HepG2 (cell line): ENCODE measurements at regions not wholly inside any gene's neighbourhood (a gene's known extent, or its start where the extent isn't known, plus 50 kb on each side); places are given as distances from the start of the nearest gene placed in this dataset.

ENCODE experiments used
- ATAC-seq: fragments of 200-7000 bp; cut with Tn5 transposase; 3 replicates; pipeline ENCODE4 v1.9.1; 2020; ENCODE audit warnings: mild to moderate bottlenecking, moderate library complexity
- BruUV-seq: library from RNA; stranded (reverse); fragments of 400-500 nt; replicated peaks from 2 replicates; lab custom pipeline; 2021; lab: Mats Ljungman, UMichigan
- CTCF ChIA-PET: fragments of 300-600 bp; formaldehyde crosslinking; extraction: SDS; loops from one replicate; lab custom pipeline; 2021; ENCODE audit warnings: low total read pairs, inconsistent platforms, low intra/inter-chr PET ratio; lab: Yijun Ruan, JAX
- POLR2A ChIA-PET: fragments of 350-600 bp; sonication (Branson Sonifier 250); formaldehyde crosslinking; loops from one replicate; lab custom pipeline; 2020; ENCODE audit warnings: antibody characterized with exemption, inconsistent platforms; lab: Yijun Ruan, JAX
- DNase-seq: peaks from one replicate; pipeline ENCODE4 v3.0.0-alpha.2; 2015; ENCODE audit warnings: low spot score
- FAIRE-seq: peaks from 3 replicates; lab custom pipeline; 2011; peaks lifted over from hg19 to GRCh38; lab: Jason Lieb, UNC
- H2AFZ ChIP-seq: one replicate; pipeline ENCODE4 v1.6.1; 2011; ENCODE audit warnings: low read length, inconsistent platforms
- H3K27ac ChIP-seq: fragments of 300-600 bp; 3 replicates; pipeline ENCODE4 v1.8.0; 2011; ENCODE audit warnings: mixed run types, mild to moderate bottlenecking, mixed read lengths, low read length, inconsistent platforms; ENCODE audit not compliant: insufficient read depth; ENCODE audit errors: extremely low read length
- H3K27me3 ChIP-seq, 2 experiments: fragments of 200-600 bp in 1 of 2; 2 replicates in 1 of 2; 3 replicates in 1 of 2; pipeline versions ENCODE4 v1.6.0 to v1.8.0; 2011; ENCODE audit warnings: low read length in 2 of 2, mild to moderate bottlenecking in 2 of 2, moderate library complexity in 2 of 2, inconsistent platforms in 1 of 2; ENCODE audit not compliant: insufficient read depth in 2 of 2, control insufficient read depth in 1 of 2
- H3K36me3 ChIP-seq, 2 experiments: fragments of 200-600 bp in 1 of 2; replicated peaks in 1 of 2; 2 replicates in 1 of 2; 3 replicates in 1 of 2; pipeline versions ENCODE4 v1.5.1 to v1.8.0; 2011; ENCODE audit warnings: low read length in 2 of 2, inconsistent platforms in 1 of 2; ENCODE audit not compliant: insufficient read depth in 2 of 2, control insufficient read depth in 1 of 2
- H3K4me1 ChIP-seq: 2 replicates; pipeline ENCODE4 v1.5.1; 2012; ENCODE audit warnings: low read length, inconsistent platforms; ENCODE audit not compliant: insufficient read depth
- H3K4me2 ChIP-seq: 2 replicates; pipeline ENCODE4 v1.6.0; 2011; ENCODE audit warnings: low read depth, low read length, inconsistent platforms
- H3K4me3 ChIP-seq, 3 experiments: fragments of 200-600 bp in 1 of 3; sonication (generic), shearing (Covaris generic) in 1 of 3; replicated peaks in 1 of 3; 2 replicates each; pipeline ENCODE4 v1.5.1; 2011 to 2016; ENCODE audit warnings: low read length in 3 of 3, inconsistent platforms in 2 of 3, low read depth in 2 of 3, mild to moderate bottlenecking in 2 of 3, control low read depth in 1 of 3, mixed read lengths in 1 of 3; ENCODE audit not compliant: insufficient read depth in 1 of 3
- H3K79me2 ChIP-seq: one replicate; pipeline ENCODE4 v1.6.1; 2011; ENCODE audit warnings: low read length, inconsistent platforms; ENCODE audit not compliant: insufficient read depth
- H3K9ac ChIP-seq: 2 replicates; pipeline ENCODE4 v1.6.0; 2011; ENCODE audit warnings: mild to moderate bottlenecking, low read depth, low read length, inconsistent platforms; ENCODE audit not compliant: insufficient read depth
- H3K9me3 ChIP-seq: 2 replicates; pipeline ENCODE4 v1.5.1; 2012; ENCODE audit warnings: mild to moderate bottlenecking, low read length
- H4K20me1 ChIP-seq: 2 replicates; pipeline ENCODE4 v1.6.0; 2011; ENCODE audit warnings: inconsistent platforms, mild to moderate bottlenecking, low read length, moderate library complexity; ENCODE audit not compliant: insufficient read depth
- AKAP8 ChIP-seq: sonication (generic); formaldehyde crosslinking; IDR thresholded peaks from 2 replicates; pipeline ENCODE4 v1.5.1; 2020; ENCODE audit warnings: mild to moderate bottlenecking, missing genetic modification reagents
- ATM ChIP-seq: fragments of 450-650 bp; IDR thresholded peaks from 2 replicates; pipeline ENCODE4 v1.7.1; 2017; ENCODE audit warnings: mild to moderate bottlenecking, borderline replicate concordance
- EHMT2 ChIP-seq: fragments of 200-600 bp; sonication (generic); IDR thresholded peaks from 2 replicates; pipeline ENCODE4 v1.7.0; 2017; ENCODE audit warnings: antibody characterized with exemption, low read depth, low read length, borderline replicate concordance
- HINFP ChIP-seq: sonication (generic); formaldehyde crosslinking; IDR thresholded peaks from 2 replicates; pipeline ENCODE4 v1.4.0; 2020; ENCODE audit warnings: low read depth, mild to moderate bottlenecking, missing genetic modification reagents
- KAT8 ChIP-seq: IDR thresholded peaks from 2 replicates; pipeline ENCODE4 v1.6.1; 2016; ENCODE audit warnings: missing genetic modification reagents, missing compliant biosample characterization
- MAFF ChIP-seq: IDR thresholded peaks from 2 replicates; pipeline ENCODE4 v1.6.1; 2011; ENCODE audit warnings: low read depth, low read length, improper control_type of control experiment
- MYC ChIP-seq: sonication (generic); formaldehyde crosslinking; IDR thresholded peaks from 2 replicates; pipeline ENCODE4 v1.9.0; 2021; ENCODE audit warnings: missing genetic modification reagents, borderline replicate concordance
- NAIF1 ChIP-seq: sonication (generic); formaldehyde crosslinking; IDR thresholded peaks from 2 replicates; pipeline ENCODE4 v1.5.0; 2020; ENCODE audit warnings: mild to moderate bottlenecking, missing genetic modification reagents, borderline replicate concordance
- NFKB2 ChIP-seq: sonication (generic); formaldehyde crosslinking; IDR thresholded peaks from 2 replicates; pipeline ENCODE4 v1.4.0; 2020; ENCODE audit warnings: missing genetic modification reagents, borderline replicate concordance
- POGZ ChIP-seq: sonication (generic); formaldehyde crosslinking; IDR thresholded peaks from 2 replicates; pipeline ENCODE4 v1.4.0; 2020; ENCODE audit warnings: mild to moderate bottlenecking, missing genetic modification reagents
- SP140L ChIP-seq: sonication (generic); formaldehyde crosslinking; IDR thresholded peaks from 2 replicates; pipeline ENCODE4 v1.4.0; 2020; ENCODE audit warnings: missing genetic modification reagents, borderline replicate concordance
- TAF1 ChIP-seq: sonication (generic); formaldehyde crosslinking; IDR thresholded peaks from 2 replicates; pipeline ENCODE4 v1.4.0; 2020; ENCODE audit warnings: missing genetic modification reagents
- TERF1 ChIP-seq: sonication (generic); formaldehyde crosslinking; IDR thresholded peaks from 2 replicates; pipeline ENCODE4 v1.8.0; 2022; ENCODE audit warnings: mild to moderate bottlenecking, missing genetic modification reagents, moderate library complexity
- ZBTB37 ChIP-seq: sonication (generic); formaldehyde crosslinking; IDR thresholded peaks from 2 replicates; pipeline ENCODE4 v1.4.0; 2020; ENCODE audit warnings: mild to moderate bottlenecking, missing genetic modification reagents
- ZFP36L1 ChIP-seq: sonication (generic); formaldehyde crosslinking; IDR thresholded peaks from 2 replicates; pipeline ENCODE4 v1.8.0; 2022; ENCODE audit warnings: mild to moderate bottlenecking, missing genetic modification reagents, moderate library complexity
- ZFP90 ChIP-seq: sonication (generic); formaldehyde crosslinking; IDR thresholded peaks from 2 replicates; pipeline ENCODE4 v1.8.0; 2022; ENCODE audit warnings: missing genetic modification reagents, mild to moderate bottlenecking, inconsistent platforms, borderline replicate concordance
- ZSCAN22 ChIP-seq: sonication (generic); formaldehyde crosslinking; IDR thresholded peaks from 2 replicates; pipeline ENCODE4 v1.4.0; 2020; ENCODE audit warnings: mild to moderate bottlenecking, missing genetic modification reagents
- WGBS: methylation state at CpG from one replicate; pipeline ENCODE4 v1.1.6; 2017; ENCODE audit warnings: low lambda C conversion rate; 5-methylcytosine and 5-hydroxymethylcytosine counted together
- in situ Hi-C: cut with HindIII; loops from 2 replicates; pipeline ENCODE4 v1.10.0; 2017; ENCODE audit warnings: low pct_unique_long_range_greater_than_20kb; ENCODE audit not compliant: extremely low pct_ligation_motif_present
- intact Hi-C: fragments of 100-400 bp; cut with micrococcal nuclease; formaldehyde crosslinking; loops from one replicate; pipeline ENCODE4 v1.10.0; 2022; ENCODE audit not compliant: unreplicated experiment

GRCh38 chr13:105341758-105342157 is 1193.7 kb downstream of the EFNB2 start:
- Histone ChIP-seq H3K9me3 (peaks cover 65% of the 10 kb centered on the region), H3K27ac (no peak overlapping the region), H3K4me2 (no peak overlapping the region), H3K9ac (no peak overlapping the region), H4K20me1 (no peaks in the 10 kb centered on the region), H3K4me1 (no peaks in the 10 kb centered on the region), H2AFZ (no peak overlapping the region), H3K4me3 (no peak overlapping the region), H3K79me2 (no peaks in the 10 kb centered on the region), H3K36me3 (no peaks in the 10 kb centered on the region), H3K27me3 (no peaks in the 10 kb centered on the region)
- in situ Hi-C loops (no loop called here), intact Hi-C loops (no loop called here)
- POLR2A ChIA-PET = no interaction called here
- FAIRE-seq (no peak), DNase-seq (no peak), ATAC-seq (no peak)
- no TSS peak for BruUV-seq
- no peak for TF ChIP-seq KAT8 (CRISPR knock-in tag)
- TF ChIP-seq MAFF = no peak
- no peak for TF ChIP-seq AKAP8 (CRISPR knock-in tag)
- CTCF ChIA-PET = no interaction called here
- WGBS = 0% methylated on average over 2 of the region's 2 CpGs

- Histone ChIP-seq H3K27me3 (no peaks in the 10 kb centered on the region), H3K4me3 (no peak overlapping the region), H3K4me1 (no peaks in the 10 kb centered on the region), H4K20me1 (no peaks in the 10 kb centered on the region), H3K36me3 (no peaks in the 10 kb centered on the region), H3K27ac (no peak overlapping the region), H3K79me2 (no peaks in the 10 kb centered on the region), H3K9ac (no peak overlapping the region), H3K9me3 (peaks cover 64% of the 10 kb centered on the region), H3K4me2 (no peak overlapping the region), H2AFZ (no peak overlapping the region)
- CTCF ChIA-PET = no interaction called here
- intact Hi-C loops = no loop called here
- POLR2A ChIA-PET = no interaction called here
- in situ Hi-C loops = no loop called here
- FAIRE-seq (no peak), ATAC-seq (no peak), DNase-seq (no peak)
- 54% methylated on average over 2 of the region's 3 CpGs for WGBS
- BruUV-seq = no TSS peak
- TF ChIP-seq HINFP (CRISPR knock-in tag) = no peak
- no peak for TF ChIP-seq ZFP36L1 (CRISPR knock-in tag)
- TF ChIP-seq ZFP90 (CRISPR knock-in tag) = no peak
- TF ChIP-seq POGZ (CRISPR knock-in tag) = no peak
- TF ChIP-seq MYC (CRISPR knock-in tag) = no peak
- no peak for TF ChIP-seq ZSCAN22 (CRISPR knock-in tag)
- no peak for TF ChIP-seq TERF1 (CRISPR knock-in tag)
- TF ChIP-seq SP140L (CRISPR knock-in tag) = no peak
- TF ChIP-seq TAF1 (CRISPR knock-in tag) = no peak
- TF ChIP-seq NAIF1 = no peak
- TF ChIP-seq ATM = no peak
- TF ChIP-seq ZBTB37 (CRISPR knock-in tag) = no peak
- no peak for TF ChIP-seq EHMT2
- TF ChIP-seq NFKB2 (CRISPR knock-in tag) = no peak
Measured at GRCh38 chr13:105341256-105341655, 1194.2 kb downstream of the EFNB2 start.
